NCI-H526 treated with DMSO at 0.1 percent for 48 hours (cell line): ENCODE measurements at regions not wholly inside any gene's neighbourhood (a gene's known extent, or its start where the extent isn't known, plus 50 kb on each side); places are given as distances from the start of the nearest gene placed in this dataset.

Experiments used
- DNase-seq: peaks from one replicate; lab custom pipeline; 2025; lab: John Stamatoyannopoulos, UW

DNA sequence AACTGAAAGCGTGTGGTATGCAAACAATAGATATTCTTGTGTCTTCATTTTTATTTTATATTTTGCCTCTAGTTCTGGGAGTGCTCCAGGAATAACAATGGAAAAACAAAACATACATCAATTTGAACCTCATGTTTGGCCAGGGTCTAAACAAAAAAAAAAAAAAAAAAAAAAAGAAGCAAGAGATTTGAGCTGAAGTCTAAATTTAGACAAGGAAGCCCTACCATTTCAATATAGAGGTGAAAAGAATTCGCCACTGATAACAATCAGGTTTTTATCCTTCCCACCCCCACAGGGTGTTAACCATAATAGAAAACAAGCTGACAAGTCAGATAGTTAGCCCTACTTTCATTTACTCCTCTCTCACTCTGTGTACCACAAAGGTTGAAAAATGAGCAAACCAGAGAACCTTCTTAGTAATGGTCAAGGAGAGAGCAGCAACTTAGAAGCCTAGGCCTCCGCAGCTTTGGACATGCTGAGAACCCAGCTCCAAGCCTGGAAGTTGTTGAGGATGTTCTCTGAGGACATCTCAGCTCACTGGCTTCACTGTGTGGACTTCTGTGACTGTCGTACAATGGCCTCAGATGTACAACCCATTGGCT is 118.2 kb upstream of the HMHB1 start:
- DNase-seq = no peak

DNA sequence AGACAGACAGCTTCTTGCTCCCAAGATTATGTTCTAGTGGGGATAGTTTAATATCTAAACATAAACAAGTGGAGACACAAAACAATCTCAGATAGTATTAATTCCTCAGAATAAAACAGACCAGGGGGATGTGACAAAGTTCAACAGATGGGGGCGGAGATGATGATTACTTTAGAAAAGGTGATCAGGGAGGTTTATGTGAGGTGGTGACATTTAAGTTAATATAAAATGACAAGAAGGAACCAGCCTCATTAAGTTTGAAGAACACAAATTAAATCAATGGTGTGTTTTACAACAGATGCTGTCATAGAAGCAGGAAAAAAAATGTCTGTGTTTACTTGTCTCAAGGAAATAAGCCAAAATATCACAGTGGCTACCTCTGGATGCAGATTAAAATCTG is 119.6 kb upstream of the HMHB1 start:
- no peak for DNase-seq

DNA sequence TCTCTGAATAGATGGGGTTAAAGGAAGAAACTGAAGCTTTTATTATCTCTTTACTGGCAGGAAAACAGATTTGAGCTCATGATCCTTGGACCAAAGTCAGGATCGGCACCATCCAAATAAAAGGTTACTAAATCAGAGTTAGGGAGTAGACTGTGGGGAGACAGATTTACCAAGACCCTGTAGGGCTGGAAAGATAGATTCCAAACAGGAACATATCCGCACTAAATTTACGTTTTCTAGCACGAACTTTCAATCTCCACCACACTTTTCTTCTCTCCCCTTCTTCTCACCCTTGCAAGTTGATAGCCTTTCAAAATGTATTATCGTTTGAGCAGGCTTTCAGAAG is 120.0 kb upstream of the HMHB1 start:
- DNase-seq = no peak

DNA sequence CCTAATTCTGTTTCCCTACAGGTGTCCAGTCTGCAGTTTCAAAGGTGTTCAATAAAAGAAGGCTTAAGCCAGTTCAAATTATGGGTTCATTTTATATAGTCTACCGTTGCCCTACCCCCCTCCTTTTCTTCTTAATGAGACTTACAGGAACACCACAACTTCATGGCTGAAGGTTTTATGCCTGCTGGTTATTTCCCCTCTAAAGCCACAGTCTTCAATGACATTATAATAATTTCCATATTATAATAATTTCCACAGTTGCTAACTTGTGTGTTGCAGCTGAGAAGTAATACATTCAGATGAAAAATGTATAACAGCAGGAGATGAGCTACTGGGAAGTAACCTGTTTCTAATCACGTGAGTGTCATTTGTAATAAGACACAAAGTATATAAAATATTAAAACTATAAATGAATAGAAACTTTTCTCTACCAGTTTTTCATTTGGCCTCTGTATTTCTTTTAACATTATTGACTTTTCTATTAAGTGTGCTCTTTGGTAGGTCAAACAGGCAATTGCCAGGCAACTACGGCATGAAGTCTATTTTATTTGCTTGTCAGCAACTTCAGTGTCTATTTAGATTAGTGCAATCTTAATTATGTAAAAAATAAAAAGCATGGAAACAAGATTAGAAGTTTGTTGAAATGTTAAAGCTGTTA is 120.5 kb upstream of the HMHB1 start:
- no peak for DNase-seq

DNA sequence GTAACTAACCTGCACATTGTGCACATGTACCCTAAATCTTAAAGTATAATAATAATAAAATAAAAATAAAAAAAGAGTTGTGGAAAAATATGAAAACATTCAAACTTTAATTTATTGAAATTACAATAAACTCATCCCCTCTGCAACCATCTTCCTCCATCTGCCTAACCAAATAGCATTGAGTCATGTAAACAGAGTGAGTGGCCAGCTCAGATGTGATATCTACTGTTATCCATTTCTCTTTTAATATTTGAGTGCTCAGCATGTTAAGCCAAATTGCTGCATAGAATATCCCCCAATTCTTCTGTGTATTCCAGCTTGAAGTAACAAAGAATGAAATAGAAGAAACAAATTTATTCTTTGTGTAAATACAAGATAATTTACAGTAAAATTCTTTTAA is 124.4 kb upstream of the HMHB1 start:
- no peak for DNase-seq

DNA sequence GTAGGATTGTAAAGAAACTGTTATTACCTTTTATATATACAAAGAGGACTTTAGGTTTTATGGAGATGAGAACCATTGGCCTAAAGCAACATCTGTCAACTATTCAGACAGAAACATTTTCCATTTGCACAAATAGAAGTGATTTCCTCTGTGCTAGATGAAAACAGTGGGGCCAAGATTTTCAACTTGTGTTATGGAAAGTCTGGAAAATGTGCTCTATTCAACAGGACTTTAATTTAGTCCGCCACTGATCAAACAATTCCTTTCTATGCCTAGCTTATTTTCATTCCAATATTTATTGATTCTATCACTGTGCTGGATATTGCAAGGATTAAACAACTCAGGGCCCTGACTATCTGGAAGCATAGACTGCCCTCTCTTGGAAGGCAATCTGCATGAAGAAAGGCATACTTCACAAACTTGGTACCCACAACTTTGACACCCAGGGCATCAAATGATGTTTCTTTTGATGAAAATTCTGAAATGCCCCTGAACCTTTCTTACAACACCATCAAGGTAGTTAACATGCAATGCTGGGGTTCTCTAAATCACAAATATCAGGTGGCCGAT is 126.6 kb upstream of the HMHB1 start:
- DNase-seq = no peak

DNA sequence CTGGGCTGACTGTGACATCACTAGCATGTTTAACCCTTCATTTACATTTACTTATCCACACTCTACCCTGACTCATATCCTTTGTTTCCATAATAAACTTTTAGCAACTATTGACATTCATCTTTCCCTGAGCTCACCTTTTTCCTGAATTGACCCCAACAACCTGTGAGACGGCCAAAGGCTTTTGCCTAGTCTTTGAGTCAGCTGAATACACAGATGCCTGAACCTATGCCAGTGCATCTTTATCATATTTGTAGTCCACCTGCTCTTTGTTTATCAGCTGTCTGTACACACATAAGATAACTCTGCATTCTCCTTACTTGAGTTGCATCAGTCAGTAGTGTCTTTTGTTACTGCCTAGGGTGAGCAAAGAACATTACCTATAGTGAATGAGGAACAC is 128.5 kb upstream of the HMHB1 start:
- no peak for DNase-seq

DNA sequence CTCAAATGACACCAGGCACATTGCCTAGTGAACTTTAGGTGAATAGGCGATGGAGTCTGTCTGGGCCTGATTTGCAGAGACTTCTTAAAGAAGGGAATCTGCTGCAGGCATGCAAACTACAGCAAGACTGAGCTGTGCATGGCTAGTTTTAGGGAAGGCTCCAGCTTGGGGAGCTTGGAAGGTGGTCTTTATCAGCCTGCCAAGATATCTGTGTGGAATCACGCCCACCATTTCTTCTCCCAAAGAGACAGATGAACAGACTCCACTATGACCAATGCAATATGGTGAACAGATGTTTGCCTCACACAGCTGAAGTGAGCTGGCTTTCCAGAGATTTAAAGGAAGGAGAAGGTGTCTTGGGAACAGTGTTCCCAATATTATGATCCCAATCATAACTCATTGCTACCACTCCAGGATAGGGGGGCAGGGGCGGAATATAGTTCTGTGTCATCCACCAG is 129.0 kb upstream of the HMHB1 start:
- no peak for DNase-seq

DNA sequence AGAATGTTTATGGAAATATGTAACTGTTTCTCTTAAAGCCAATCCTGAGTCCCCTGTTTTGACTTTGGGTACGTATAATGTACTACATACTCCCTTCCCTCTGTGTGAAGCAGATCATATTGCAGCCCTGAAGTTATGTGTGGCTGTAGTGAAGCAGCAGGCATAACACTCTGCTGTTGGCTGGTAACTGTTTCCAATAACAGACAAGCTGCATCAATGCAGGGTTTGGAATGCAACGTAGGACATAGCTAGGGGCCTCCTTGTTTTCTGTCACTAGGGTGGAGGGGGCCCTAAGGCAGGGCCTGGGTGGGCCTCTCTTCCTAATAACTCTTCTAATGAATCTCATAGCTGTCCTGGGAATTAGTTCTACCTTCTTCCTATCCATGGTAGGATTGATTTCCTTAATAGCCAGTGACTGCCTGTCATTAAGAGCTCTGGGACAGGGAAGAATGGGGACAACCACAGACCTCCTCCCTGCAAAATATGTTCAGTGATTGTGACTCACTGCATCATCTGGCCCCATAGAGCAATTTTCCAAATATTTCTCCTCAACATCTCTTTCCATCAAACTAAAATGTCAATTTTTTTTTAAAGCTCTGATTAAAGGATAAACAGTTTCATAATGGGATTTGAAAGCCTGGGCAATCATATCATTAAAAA is 129.6 kb upstream of the HMHB1 start:
- DNase-seq = no peak

DNA sequence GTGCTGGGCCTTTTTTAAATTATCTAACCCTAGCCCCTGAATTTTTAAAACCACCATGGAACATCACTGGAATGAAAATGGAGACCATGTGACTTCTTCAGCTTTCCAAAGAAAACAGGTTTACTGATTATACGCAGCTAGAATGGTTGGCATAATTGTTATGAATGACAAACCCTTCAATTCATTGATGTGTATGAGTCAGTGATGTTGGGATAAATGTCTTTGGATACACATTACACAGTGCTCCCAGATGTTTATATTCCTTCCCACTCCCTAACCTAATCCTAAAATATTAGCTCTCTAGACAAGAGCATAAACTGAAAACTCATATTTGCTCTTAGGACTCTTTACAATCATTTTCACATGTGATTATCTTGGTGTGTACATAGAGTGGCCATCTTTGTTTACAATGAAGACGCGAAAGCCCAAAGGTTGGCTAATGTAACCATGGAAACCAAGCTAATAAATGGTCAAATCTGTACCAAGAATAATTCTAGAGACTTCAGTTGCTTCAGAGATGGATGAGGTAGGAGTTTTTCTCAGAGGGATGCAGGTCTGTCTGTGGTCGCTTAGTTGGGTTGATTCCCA is 131.2 kb upstream of the HMHB1 start:
- no peak for DNase-seq

DNA sequence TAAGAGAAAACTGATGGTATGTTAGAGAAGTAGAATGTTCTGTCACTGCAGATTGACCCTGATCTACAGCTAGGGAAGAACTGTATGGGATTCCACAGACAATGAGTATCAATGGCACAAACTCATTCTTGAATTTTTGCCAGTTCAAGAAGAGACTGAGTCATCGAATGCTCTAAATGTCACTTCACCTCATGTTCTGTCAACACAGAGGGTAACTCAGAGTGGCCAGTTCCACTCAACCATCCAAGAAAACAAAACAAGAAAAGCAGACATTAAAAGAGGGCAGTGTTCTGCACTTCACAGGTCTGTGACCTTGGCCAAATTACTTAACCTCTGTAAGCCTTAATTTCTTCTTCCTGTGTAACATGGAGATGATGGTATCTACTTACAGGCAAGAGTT is 132.2 kb upstream of the HMHB1 start:
- DNase-seq = no peak

DNA sequence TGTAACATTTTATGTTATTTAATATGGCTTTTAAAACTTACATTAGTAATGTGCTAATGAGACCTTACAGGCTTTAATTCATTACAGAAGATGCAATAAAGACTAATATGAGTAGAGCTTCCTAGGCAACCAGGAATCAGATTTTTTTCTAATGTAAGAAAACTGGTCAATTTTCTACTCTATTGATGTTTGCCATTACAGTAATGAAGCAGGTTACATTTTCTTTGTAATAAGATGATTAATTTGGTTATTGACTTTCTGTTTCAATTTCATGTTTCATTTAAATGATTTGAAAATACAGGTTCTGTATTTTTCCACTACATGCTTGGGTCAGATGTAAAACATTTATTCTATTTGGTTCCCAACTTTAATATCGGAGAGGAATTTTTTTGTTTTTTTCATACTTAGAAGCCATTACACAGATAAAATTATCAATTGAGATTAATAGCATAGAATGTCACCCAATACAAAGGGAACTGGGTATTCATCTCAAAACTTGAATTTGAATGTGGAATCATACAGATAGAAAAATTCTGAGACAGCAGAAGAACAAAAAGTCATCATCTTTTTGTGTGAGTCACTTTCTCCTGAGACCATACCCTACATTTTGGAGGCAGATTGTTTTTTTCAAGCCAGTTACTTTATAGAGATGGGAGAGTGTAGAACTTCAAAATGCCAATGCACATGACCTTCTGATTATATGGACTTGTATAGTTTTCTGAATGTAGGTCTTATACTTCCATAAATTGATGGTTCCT is 133.6 kb upstream of the HMHB1 start:
- no peak for DNase-seq

DNA sequence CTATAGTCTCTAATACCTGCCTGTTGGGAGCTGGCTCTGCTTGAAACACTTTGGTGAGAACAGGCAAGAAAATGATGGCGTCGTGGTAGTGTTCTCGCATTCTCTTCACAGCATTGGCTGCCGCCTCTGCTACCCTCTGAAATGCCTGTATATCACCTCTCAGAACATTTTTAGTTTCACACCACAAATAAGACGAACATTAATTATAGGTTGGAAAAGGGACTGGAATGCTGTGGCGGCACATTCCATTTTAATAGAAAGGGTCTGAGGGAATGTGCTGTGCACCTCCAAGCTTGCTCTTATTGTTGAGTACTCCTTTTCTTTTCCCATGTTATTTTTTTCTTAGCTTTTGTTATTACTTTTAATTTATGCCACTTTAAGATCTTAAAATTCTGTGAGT is 134.6 kb upstream of the HMHB1 start:
- no peak for DNase-seq

DNA sequence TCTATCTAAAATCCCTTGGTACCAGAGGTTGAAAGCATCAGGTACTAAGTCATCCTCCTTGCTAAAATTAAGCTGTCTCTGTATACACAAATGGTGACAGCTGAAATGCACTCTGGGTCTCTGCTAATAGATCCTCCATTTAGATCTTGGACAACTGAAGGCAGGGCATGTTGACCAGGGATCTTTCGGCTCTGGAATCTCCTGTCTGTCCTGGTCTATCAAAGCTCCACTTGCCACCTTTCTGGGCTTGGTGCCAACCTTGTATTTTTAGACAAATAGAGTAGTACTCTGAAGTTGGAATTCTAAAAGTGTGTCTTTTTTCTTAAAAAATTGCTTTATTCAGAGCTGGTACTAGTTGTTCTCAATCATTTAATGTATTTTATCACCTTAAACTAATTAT is 135.2 kb upstream of the HMHB1 start:
- no peak for DNase-seq

DNA sequence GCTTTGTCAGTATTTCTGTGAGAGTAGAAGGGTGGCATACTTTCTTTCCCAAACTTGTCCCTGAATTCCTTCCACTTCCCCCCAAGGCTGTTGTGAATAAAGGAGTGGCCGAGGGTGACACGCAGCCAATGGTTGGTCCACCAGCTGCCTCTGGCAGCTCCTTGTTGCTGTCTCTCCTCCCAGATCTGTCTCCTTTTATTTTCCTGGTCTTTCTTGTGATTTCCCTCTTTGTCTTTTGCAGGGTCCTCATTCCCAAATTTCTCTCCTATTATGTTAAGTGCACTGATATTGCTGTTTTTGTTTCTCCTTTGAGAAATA is 137.5 kb upstream of the HMHB1 start:
- DNase-seq = no peak

DNA sequence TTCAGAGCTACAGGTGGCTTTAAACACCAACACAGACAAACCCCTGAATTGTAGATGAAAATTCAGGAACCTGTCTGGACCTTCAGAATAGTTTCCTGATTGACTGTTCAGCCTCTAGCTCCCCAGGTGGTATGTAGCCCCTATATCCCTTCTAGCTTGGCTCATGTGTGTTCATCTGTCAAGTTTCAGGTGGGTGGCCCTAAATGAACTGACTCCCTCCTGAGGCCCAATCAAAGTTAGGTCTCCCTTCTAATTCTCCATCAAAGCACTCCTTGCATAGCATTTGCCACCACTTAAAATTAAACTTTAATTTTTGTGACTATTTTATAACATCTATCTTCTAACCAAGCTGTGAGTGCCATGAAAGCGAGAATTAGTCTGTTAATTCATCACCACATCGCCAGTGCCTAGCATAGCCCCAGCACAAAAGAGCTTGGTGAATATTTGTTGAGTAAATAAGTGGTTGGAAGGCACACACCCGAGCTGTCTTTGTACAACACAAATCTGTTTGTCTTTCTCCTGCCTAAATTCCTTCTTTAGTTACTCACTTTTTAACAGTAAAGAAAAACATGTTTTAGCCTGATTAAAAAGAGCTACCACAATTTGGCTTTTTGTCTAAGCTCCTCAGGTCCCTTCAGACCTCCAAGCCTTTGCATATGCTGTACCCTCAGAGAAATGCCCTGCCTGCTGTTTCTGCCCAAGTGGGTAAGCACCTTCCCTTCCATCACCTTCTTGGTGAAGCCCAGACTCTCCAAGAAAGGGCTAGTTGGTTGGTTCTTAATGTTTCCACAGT is 138.1 kb upstream of the HMHB1 start:
- no peak for DNase-seq

DNA sequence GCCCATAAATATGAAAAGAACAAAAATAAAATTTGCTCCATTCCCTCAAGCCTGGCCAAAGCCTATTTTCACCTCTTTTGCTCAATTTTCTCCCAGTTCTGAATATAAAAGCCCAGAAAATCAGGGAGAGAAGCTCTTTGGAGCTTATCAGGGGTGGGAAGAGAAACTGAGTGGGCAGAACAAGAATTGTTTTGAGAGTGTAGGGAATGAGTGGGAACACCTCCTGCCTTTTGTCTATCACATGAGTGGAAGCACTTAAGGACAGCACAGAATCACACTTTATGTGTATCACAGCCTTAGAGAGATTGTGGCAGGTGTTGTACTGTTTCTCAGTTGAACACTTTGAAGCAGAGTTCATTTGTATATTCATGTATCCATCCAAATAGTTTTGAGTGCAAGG is 139.2 kb upstream of the HMHB1 start:
- no peak for DNase-seq

DNA sequence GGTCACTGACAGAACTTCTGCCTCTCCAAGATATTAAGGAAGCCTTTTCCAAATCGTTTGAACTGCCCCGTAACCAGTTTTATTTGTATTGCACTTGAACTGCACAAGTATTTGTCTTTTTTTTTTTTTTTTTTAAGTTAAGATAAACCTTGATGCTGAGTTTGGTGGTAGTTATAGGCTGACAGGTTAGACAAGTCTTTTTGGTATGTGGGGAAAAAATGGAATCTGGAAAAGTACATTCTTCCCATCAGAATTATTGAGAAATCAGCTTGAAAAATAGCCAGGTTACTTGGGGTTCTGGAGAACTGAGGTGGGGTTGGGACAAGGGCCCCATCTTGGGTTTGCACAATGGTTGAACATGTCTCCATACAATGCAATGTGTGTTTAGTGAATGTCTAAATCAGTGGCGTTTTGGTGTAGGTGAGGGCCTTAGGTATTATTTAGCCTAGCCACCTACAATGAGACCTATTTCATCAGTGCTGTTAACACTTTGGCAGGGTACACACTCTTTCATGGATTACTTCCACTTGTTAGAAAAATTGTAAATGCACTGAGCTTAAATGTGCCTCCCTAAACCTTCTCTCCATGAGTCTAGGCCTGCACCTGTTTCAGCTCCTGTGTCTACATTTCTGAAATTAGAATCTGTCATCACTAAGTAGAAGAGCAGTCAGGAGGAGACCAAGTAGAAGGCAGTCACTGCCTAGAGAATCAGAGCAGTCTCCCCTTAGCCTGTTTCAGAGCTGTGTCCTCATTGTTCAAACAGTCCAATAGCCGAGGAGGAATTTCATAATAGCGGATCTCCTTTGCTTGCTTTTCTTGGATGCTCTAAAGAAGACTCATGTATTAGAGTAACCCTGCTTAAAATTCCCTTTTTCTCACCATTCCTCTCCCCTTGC is 140.0 kb upstream of the HMHB1 start:
- no peak for DNase-seq

DNA sequence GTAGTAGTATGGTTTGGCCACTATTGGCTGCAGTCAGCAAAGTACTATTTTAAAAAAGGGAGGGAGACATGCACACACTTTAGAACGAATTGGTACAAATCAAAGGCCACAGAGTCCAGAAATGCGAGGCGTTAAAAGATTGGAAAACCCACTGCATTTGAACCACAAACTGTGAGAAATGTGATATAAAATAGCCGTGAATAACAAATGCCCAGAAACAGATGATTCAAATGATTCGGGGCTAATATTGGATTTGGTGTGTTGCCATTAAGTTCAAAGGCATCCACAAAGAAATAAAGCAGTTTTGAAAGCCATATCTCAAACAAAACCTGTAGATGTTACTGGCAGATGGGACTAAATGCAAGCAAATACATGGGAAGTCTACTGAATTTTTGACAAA is 140.9 kb upstream of the HMHB1 start:
- no peak for DNase-seq

DNA sequence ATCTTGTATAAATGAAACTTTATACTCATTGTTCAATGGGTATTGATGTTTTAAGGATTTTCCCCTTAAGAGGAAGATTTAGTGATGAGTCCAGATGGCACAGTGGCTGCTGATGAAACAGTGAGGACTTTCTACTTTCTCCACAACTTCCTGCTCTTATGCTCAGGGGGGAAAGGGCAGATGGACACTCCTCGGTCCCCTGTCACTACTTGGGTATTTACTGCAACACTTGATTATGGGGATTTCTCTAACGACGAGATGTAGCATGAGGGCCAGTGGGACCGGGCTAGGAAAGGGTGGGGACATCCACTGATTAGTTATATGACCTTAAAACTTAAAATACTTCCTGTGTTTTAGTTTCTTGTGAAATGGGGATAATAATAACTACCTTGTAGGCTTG is 146.1 kb upstream of the HMHB1 start:
- DNase-seq = no peak

DNA sequence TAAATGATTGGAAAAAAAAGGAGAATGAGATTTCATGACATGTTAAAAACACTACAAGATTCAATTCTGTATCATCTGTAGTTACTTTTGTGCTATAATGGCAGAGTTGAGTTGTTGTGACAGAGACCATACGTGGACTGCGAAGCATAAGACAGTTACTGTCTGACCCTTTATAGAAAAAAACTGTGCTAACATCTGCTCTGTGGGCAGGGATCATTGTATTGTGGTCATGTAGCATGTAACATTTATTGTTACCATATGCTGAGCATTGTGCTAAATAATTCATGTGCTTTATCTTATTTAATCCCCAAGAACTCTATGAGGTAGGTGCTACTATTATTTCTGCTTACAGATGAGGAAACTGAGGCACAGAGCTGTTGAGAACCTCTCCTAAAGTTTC is 147.3 kb upstream of the HMHB1 start:
- no peak for DNase-seq
